Testis (tissue), 2 donors: ENCODE measurements at regions not wholly inside any gene's neighbourhood (a gene's known extent, or its start where the extent isn't known, plus 50 kb on each side); places are given as distances from the start of the nearest gene placed in this dataset.

ENCODE experiments used
- DNase-seq: peaks from one replicate; pipeline ENCODE4 v3.0.0-alpha.2; 2019
- H3K27ac ChIP-seq, 2 donors: fragments of 200-600 bp; sonication (generic); one replicate each; pipeline ENCODE4 v1.5.1; 2019
- H3K27me3 ChIP-seq: fragments of 200-600 bp; sonication (generic); one replicate; pipeline ENCODE4 v1.5.1; 2019
- H3K36me3 ChIP-seq: fragments of 200-600 bp; sonication (generic); one replicate; pipeline ENCODE4 v1.5.1; 2017; ENCODE audit warnings: low read depth; ENCODE audit errors: missing control alignments
- H3K4me1 ChIP-seq: fragments of 200-600 bp; sonication (generic); one replicate; pipeline ENCODE4 v1.5.1; 2019
- H3K4me3 ChIP-seq, 2 donors: fragments of 200-600 bp; sonication (generic); one replicate each; pipeline ENCODE4 v1.5.1; 2017 to 2019
- H3K9me3 ChIP-seq: fragments of 200-600 bp; sonication (generic); one replicate; pipeline ENCODE4 v1.5.1; 2017
- POLR2A ChIP-seq: fragments of 450-650 bp; IDR thresholded peaks from one replicate; pipeline ENCODE4 v1.6.1; 2017; ENCODE audit warnings: antibody characterized with exemption, mild to moderate bottlenecking, moderate library complexity
- WGBS, 2 donors: methylation state at CpG; one replicate each; pipeline ENCODE4 v1.1.5; 2018; 5-methylcytosine and 5-hydroxymethylcytosine counted together
- intact Hi-C: fragments of 100-400 bp; cut with DNase I; formaldehyde crosslinking; loops from one replicate; pipeline ENCODE4 v1.15.1; 2023; ENCODE audit warnings: low total_unique reads
- TF ChIP-seq, protein P1 (sequence below), 3 experiments: fragments of 450-650 bp in 2 of 3; fragments of 200-600 bp in 1 of 3; sonication (generic) in 1 of 3; IDR thresholded peaks; one replicate each; pipeline ENCODE4 v1.5.1; 2016 to 2019; ENCODE audit warnings: antibody characterized with exemption in 3 of 3, mild to moderate bottlenecking in 2 of 3, moderate library complexity in 1 of 3

DNA sequence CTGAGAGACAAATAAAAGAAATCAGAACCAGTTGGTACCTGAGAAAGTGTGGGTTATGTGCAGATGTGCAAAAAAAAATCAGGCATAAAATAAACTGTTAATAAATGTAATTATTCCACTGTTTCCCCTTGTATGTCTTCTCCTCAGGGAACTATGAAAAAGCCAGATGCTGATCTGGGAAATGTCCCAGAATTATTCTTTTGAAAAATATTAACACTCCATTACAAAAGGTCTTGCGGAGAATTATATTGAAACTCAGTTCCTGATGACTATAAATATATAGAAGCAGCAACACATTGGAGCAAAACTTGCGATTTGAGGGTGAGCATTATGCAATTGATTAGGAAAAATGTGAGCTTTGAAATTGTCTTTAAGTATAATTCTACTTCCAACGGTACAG is 433.3 kb upstream of the KLF12 start:
- H3K27ac ChIP-seq: no peak overlapping the region
- no peaks in the 10 kb centered on the region for H3K36me3 ChIP-seq
- DNase-seq: no peak
- WGBS, 2 donors: 78 to 83% methylated on average over 3 of the region's 3 CpGs
- no peaks in the 10 kb centered on the region for H3K9me3 ChIP-seq
- H3K4me1 ChIP-seq: no peaks in the 10 kb centered on the region
- no peak for TF ChIP-seq POLR2A
- TF ChIP-seq, protein P1, sequence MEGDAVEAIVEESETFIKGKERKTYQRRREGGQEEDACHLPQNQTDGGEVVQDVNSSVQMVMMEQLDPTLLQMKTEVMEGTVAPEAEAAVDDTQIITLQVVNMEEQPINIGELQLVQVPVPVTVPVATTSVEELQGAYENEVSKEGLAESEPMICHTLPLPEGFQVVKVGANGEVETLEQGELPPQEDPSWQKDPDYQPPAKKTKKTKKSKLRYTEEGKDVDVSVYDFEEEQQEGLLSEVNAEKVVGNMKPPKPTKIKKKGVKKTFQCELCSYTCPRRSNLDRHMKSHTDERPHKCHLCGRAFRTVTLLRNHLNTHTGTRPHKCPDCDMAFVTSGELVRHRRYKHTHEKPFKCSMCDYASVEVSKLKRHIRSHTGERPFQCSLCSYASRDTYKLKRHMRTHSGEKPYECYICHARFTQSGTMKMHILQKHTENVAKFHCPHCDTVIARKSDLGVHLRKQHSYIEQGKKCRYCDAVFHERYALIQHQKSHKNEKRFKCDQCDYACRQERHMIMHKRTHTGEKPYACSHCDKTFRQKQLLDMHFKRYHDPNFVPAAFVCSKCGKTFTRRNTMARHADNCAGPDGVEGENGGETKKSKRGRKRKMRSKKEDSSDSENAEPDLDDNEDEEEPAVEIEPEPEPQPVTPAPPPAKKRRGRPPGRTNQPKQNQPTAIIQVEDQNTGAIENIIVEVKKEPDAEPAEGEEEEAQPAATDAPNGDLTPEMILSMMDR (IDR thresholded peaks at IDR 0.05): no peak
- no peak overlapping the region for H3K4me3 ChIP-seq
- intact Hi-C loops: no loop called here
- no peaks in the 10 kb centered on the region for H3K27me3 ChIP-seq

GRCh38 chr13:74562381-74562780 is 428.2 kb upstream of the KLF12 start:
- intact Hi-C loops: no loop called here
- no peaks in the 10 kb centered on the region for H3K27me3 ChIP-seq
- no peak overlapping the region for H3K4me3 ChIP-seq
- H3K36me3 ChIP-seq: no peaks in the 10 kb centered on the region
- no peaks in the 10 kb centered on the region for H3K4me1 ChIP-seq
- no peak overlapping the region for H3K27ac ChIP-seq
- WGBS, 2 donors: 94 to 100% methylated on average over 1 of the region's 1 CpG
- no peak for TF ChIP-seq POLR2A
- TF ChIP-seq, protein P1 (IDR thresholded peaks at IDR 0.05): no peak
- no peaks in the 10 kb centered on the region for H3K9me3 ChIP-seq
- no peak for DNase-seq

GRCh38 chr13:74561155-74561554 is 427.0 kb upstream of the KLF12 start:
- Histone ChIP-seq H3K9me3 (no peaks in the 10 kb centered on the region), H3K27me3 (no peaks in the 10 kb centered on the region), H3K27ac (no peak overlapping the region), H3K4me3 (no peak overlapping the region), H3K36me3 (no peaks in the 10 kb centered on the region), H3K4me1 (no peaks in the 10 kb centered on the region)
- no peak for TF ChIP-seq POLR2A
- TF ChIP-seq, protein P1 (IDR thresholded peaks at IDR 0.05): no peak
- intact Hi-C loops: no loop called here
- DNase-seq: no peak

- 69 to 80% methylated on average over 4 of the region's 4 CpGs for WGBS, 2 donors
- Histone ChIP-seq H3K4me3 (no peak overlapping the region), H3K4me1 (no peaks in the 10 kb centered on the region), H3K27ac (no peak overlapping the region), H3K36me3 (no peaks in the 10 kb centered on the region), H3K9me3 (no peaks in the 10 kb centered on the region), H3K27me3 (no peaks in the 10 kb centered on the region)
- TF ChIP-seq, protein P1 (IDR thresholded peaks at IDR 0.05): no peak
- TF ChIP-seq POLR2A: no peak
- intact Hi-C loops: no loop called here
- no peak for DNase-seq
Observed at GRCh38 chr13:74560325-74560724, 426.1 kb upstream of the KLF12 start.

- no peaks in the 10 kb centered on the region for H3K36me3 ChIP-seq
- intact Hi-C loops: no loop called here
- no peaks in the 10 kb centered on the region for H3K4me1 ChIP-seq
- 83 to 98% methylated on average over 1 of the region's 1 CpG for WGBS, 2 donors
- no peak overlapping the region for H3K27ac ChIP-seq
- H3K9me3 ChIP-seq: no peaks in the 10 kb centered on the region
- DNase-seq: no peak
- TF ChIP-seq, protein P1 (IDR thresholded peaks at IDR 0.05): no peak
- TF ChIP-seq POLR2A: no peak
- no peak overlapping the region for H3K4me3 ChIP-seq
- no peaks in the 10 kb centered on the region for H3K27me3 ChIP-seq
Observed at GRCh38 chr13:74557870-74558269, 423.7 kb upstream of the KLF12 start.
